ENCODE measurements at regions not wholly inside any gene's neighbourhood (a gene's known extent, or its start where the extent isn't known, plus 50 kb on each side); places are given as distances from the start of the nearest gene placed in this dataset.

- no peak overlapping the region for H2AFZ ChIP-seq (ENCODE audit: low read depth, low read length)
- no peak overlapping the region for H3K4me3 ChIP-seq (ENCODE audit: low read length)
- H3K4me1 ChIP-seq (ENCODE audit: insufficient read depth, low read length), result no peaks in the 10 kb centered on the region
- no peaks in the 10 kb centered on the region for H3K36me3 ChIP-seq (ENCODE audit: insufficient read depth, low read length)
- no peaks in the 10 kb centered on the region for H3K9me3 ChIP-seq (ENCODE audit: low read length)
- no peaks in the 10 kb centered on the region for H3K27me3 ChIP-seq (ENCODE audit: insufficient read depth, low read length)
These were observed 280.0 kb upstream of the P2RY1 start for GRCh38 chr3:152554980-152555379.

GRCh38 chr3:152555666-152556291 is 279.2 kb upstream of the P2RY1 start:
- no peaks in the 10 kb centered on the region for H3K9me3 ChIP-seq (ENCODE audit: low read length)

GRCh38 chr3:152556731-152557254 is 278.1 kb upstream of the P2RY1 start:
- Histone ChIP-seq H3K4me1 (ENCODE audit: insufficient read depth, low read length) (no peaks in the 10 kb centered on the region), H3K36me3 (ENCODE audit: insufficient read depth, low read length) (no peaks in the 10 kb centered on the region), H3K27me3 (ENCODE audit: insufficient read depth, low read length) (no peaks in the 10 kb centered on the region), H2AFZ (ENCODE audit: low read depth, low read length) (no peak overlapping the region), H3K4me3 (ENCODE audit: low read length) (no peak overlapping the region), H3K9me3 (ENCODE audit: low read length) (no peaks in the 10 kb centered on the region)

More at GRCh38 chr3:152555666-152556291, 279.2 kb upstream of the P2RY1 start:
- Histone ChIP-seq H2AFZ (ENCODE audit: low read depth, low read length) (no peak overlapping the region), H3K36me3 (ENCODE audit: insufficient read depth, low read length) (no peaks in the 10 kb centered on the region), H3K27me3 (ENCODE audit: insufficient read depth, low read length) (no peaks in the 10 kb centered on the region), H3K4me3 (ENCODE audit: low read length) (no peak overlapping the region), H3K4me1 (ENCODE audit: insufficient read depth, low read length) (no peaks in the 10 kb centered on the region)

GRCh38 chr3:152557302-152557999 is 277.5 kb upstream of the P2RY1 start:
- Histone ChIP-seq H3K27me3 (ENCODE audit: insufficient read depth, low read length) (no peaks in the 10 kb centered on the region), H3K36me3 (ENCODE audit: insufficient read depth, low read length) (no peaks in the 10 kb centered on the region), H3K4me3 (ENCODE audit: low read length) (no peak overlapping the region), H2AFZ (ENCODE audit: low read depth, low read length) (no peak overlapping the region), H3K4me1 (ENCODE audit: insufficient read depth, low read length) (no peaks in the 10 kb centered on the region), H3K9me3 (ENCODE audit: low read length) (no peaks in the 10 kb centered on the region)

GRCh38 chr3:152558386-152558785 is 276.5 kb upstream of the P2RY1 start:
- Histone ChIP-seq H3K4me3 (ENCODE audit: low read length) (no peak overlapping the region), H3K36me3 (ENCODE audit: insufficient read depth, low read length) (no peaks in the 10 kb centered on the region), H3K27me3 (ENCODE audit: insufficient read depth, low read length) (no peaks in the 10 kb centered on the region), H3K9me3 (ENCODE audit: low read length) (no peaks in the 10 kb centered on the region), H3K4me1 (ENCODE audit: insufficient read depth, low read length) (no peaks in the 10 kb centered on the region), H2AFZ (ENCODE audit: low read depth, low read length) (no peak overlapping the region)

DNA sequence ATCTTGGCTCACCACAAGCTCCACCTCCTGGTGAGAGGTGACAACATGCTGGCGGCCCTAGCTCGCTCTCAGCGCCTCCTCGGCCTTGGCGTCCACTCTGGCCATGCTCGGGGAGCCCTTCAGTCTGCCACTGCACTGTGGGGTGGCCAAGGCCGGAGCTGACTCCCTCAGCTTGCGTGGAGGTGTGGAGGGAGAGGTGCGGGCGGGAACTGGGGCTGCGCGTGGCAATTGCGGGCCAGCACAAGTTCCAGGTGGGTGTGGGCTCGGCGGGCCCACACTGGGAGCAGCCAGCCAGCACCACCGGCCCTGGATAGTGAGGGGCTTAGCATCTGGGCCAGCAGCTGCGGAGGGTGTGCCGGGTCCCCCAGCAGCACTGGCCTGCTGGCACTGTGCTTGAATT is 275.7 kb upstream of the P2RY1 start:
- Histone ChIP-seq H3K4me1 (ENCODE audit: insufficient read depth, low read length) (no peaks in the 10 kb centered on the region), H2AFZ (ENCODE audit: low read depth, low read length) (no peak overlapping the region), H3K4me3 (ENCODE audit: low read length) (no peak overlapping the region), H3K9me3 (ENCODE audit: low read length) (no peaks in the 10 kb centered on the region), H3K27me3 (ENCODE audit: insufficient read depth, low read length) (no peaks in the 10 kb centered on the region), H3K36me3 (ENCODE audit: insufficient read depth, low read length) (no peaks in the 10 kb centered on the region)

DNA sequence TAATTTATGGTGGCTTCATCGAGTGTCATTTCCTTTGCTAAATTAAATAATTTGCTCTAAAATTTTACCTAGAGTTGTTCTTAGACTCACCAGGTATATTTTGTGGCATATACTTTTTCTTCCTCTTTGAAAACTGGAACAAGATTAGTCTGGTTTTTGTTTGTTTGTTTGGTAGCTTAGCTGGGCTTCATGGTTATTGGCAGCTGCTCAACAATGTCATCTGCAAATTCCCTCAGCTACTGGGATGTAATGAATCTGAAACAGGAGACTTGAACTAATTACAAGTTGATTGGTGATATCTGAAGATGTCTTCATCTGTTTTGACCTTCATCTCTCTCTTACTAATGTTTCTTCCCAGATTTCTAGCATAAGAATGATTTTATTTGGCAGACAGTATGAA is 270.5 kb upstream of the P2RY1 start:
- H3K27me3 ChIP-seq (ENCODE audit: insufficient read depth, low read length), result no peaks in the 10 kb centered on the region
- H3K4me1 ChIP-seq (ENCODE audit: insufficient read depth, low read length), result no peaks in the 10 kb centered on the region
- H3K9me3 ChIP-seq (ENCODE audit: low read length), result no peaks in the 10 kb centered on the region
- H3K4me3 ChIP-seq (ENCODE audit: low read length), result no peak overlapping the region
- H3K36me3 ChIP-seq (ENCODE audit: insufficient read depth, low read length), result no peaks in the 10 kb centered on the region
- no peak overlapping the region for H2AFZ ChIP-seq (ENCODE audit: low read depth, low read length)

GRCh38 chr3:152574461-152575079 is 260.4 kb upstream of the P2RY1 start:
- no peaks in the 10 kb centered on the region for H3K9me3 ChIP-seq (ENCODE audit: low read length)
- H3K4me3 ChIP-seq (ENCODE audit: low read length), result no peak overlapping the region
- H3K36me3 ChIP-seq (ENCODE audit: insufficient read depth, low read length), result no peaks in the 10 kb centered on the region
- no peak overlapping the region for H2AFZ ChIP-seq (ENCODE audit: low read depth, low read length)
- H3K27me3 ChIP-seq (ENCODE audit: insufficient read depth, low read length), result no peaks in the 10 kb centered on the region
- no peaks in the 10 kb centered on the region for H3K4me1 ChIP-seq (ENCODE audit: insufficient read depth, low read length)

- no peaks in the 10 kb centered on the region for H3K9me3 ChIP-seq (ENCODE audit: low read length)
- no peaks in the 10 kb centered on the region for H3K4me1 ChIP-seq (ENCODE audit: insufficient read depth, low read length)
- no peaks in the 10 kb centered on the region for H3K36me3 ChIP-seq (ENCODE audit: insufficient read depth, low read length)
- no peak overlapping the region for H2AFZ ChIP-seq (ENCODE audit: low read depth, low read length)
- no peaks in the 10 kb centered on the region for H3K27me3 ChIP-seq (ENCODE audit: insufficient read depth, low read length)
- no peak overlapping the region for H3K4me3 ChIP-seq (ENCODE audit: low read length)
These were observed 256.2 kb upstream of the P2RY1 start for GRCh38 chr3:152578769-152579168.

DNA sequence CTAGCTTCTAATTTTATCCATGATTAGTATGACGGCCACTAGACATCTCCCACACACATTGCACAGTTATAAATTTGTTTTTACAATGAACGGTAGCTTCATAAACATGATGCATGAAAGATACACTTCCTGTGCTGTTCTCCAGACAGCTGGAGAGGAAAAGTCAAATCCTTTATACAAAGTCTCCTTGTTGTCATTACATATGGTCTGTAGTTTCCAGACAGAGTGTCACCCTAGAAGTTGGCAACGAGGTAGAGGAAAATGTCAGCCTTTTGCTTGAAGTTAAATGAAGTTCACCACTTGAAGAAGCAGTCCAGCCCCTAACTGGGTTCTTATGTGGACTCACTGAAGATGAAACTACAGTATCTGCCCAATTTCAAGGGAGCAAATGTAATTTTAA is 253.0 kb upstream of the P2RY1 start:
- Histone ChIP-seq H3K27me3 (ENCODE audit: insufficient read depth, low read length) (no peaks in the 10 kb centered on the region), H3K36me3 (ENCODE audit: insufficient read depth, low read length) (no peaks in the 10 kb centered on the region), H3K4me3 (ENCODE audit: low read length) (no peak overlapping the region), H2AFZ (ENCODE audit: low read depth, low read length) (peak overlapping the region; percentile 48), H3K9me3 (ENCODE audit: low read length) (no peaks in the 10 kb centered on the region), H3K4me1 (ENCODE audit: insufficient read depth, low read length) (no peaks in the 10 kb centered on the region)

DNA sequence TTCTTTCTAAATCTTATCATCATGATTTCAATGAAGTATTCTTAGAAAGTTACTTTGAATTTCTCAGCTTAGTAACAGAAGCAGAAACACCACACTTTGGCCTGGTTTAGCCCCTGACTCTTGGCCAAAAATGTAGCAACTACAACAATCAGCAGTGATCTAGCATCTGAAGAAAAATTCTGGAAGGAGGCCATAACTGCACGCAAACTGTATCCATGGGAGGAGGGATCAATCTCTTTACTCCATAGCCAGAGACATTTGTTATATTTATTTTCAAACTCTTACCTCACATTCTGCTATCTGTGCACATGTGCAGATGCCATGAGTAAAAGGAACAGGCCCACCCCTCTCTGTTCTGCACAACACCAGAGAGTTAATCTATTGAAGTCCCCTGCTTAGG is 251.0 kb upstream of the P2RY1 start:
- Histone ChIP-seq H3K9me3 (ENCODE audit: low read length) (no peaks in the 10 kb centered on the region), H3K27me3 (ENCODE audit: insufficient read depth, low read length) (no peaks in the 10 kb centered on the region), H3K4me3 (ENCODE audit: low read length) (no peak overlapping the region), H2AFZ (ENCODE audit: low read depth, low read length) (no peak overlapping the region), H3K36me3 (ENCODE audit: insufficient read depth, low read length) (no peaks in the 10 kb centered on the region), H3K4me1 (ENCODE audit: insufficient read depth, low read length) (no peaks in the 10 kb centered on the region)

- Histone ChIP-seq H3K36me3 (ENCODE audit: insufficient read depth, low read length) (no peaks in the 10 kb centered on the region), H2AFZ (ENCODE audit: low read depth, low read length) (no peak overlapping the region), H3K9me3 (ENCODE audit: low read length) (no peaks in the 10 kb centered on the region), H3K27me3 (ENCODE audit: insufficient read depth, low read length) (no peaks in the 10 kb centered on the region), H3K4me1 (ENCODE audit: insufficient read depth, low read length) (no peaks in the 10 kb centered on the region), H3K4me3 (ENCODE audit: low read length) (no peak overlapping the region)
These were observed 248.0 kb upstream of the P2RY1 start for GRCh38 chr3:152586974-152587373.

- Histone ChIP-seq H3K4me1 (ENCODE audit: insufficient read depth, low read length) (no peaks in the 10 kb centered on the region), H3K9me3 (ENCODE audit: low read length) (no peaks in the 10 kb centered on the region), H3K4me3 (ENCODE audit: low read length) (no peak overlapping the region), H2AFZ (ENCODE audit: low read depth, low read length) (no peak overlapping the region), H3K27me3 (ENCODE audit: insufficient read depth, low read length) (no peaks in the 10 kb centered on the region), H3K36me3 (ENCODE audit: insufficient read depth, low read length) (no peaks in the 10 kb centered on the region)
These were observed 247.1 kb upstream of the P2RY1 start for GRCh38 chr3:152587861-152588260.
